GM18505 (cell line): ENCODE measurements at regions not wholly inside any gene's neighbourhood (a gene's known extent, or its start where the extent isn't known, plus 50 kb on each side); places are given as distances from the start of the nearest gene placed in this dataset.

Source experiments
- ATAC-seq: cut with Tn5 transposase; IDR thresholded peaks from one replicate; pipeline ENCODE4 v1.9.1; 2021; ENCODE audit not compliant: unreplicated experiment
- POLR2A ChIP-seq: IDR thresholded peaks from 4 replicates; pipeline ENCODE4 v1.6.1; 2011; ENCODE audit warnings: borderline replicate concordance; ENCODE audit not compliant: insufficient read depth, insufficient read length; ENCODE audit errors: extremely low read depth

GRCh38 chr10:62895063-62895462 is 78.9 kb upstream of the EGR2 start:
- no peak for ATAC-seq
- no peak for TF ChIP-seq POLR2A

- ATAC-seq = no peak
- no peak for TF ChIP-seq POLR2A
Measured at GRCh38 chr10:62894156-62894555, 78.0 kb upstream of the EGR2 start.

DNA sequence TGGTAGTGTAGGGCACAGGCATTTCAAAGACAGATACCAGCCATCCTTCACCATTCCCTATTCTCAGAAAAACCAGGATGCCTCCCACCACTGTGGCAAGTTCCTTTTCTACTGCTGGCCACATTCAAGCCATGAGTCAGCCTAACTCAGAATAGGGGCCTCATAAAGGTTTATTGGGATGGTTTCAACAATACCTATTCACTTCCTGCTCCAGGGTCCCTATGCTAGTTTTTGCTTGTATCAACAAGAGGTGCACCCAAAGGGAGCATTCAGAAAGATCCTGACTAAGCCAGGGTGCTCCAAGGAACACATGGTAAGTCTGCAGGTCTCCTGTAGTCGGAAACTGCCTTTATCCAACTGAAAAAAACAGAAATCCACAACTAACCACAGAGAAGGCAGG is 76.9 kb upstream of the EGR2 start:
- no peak for TF ChIP-seq POLR2A
- no peak for ATAC-seq

DNA sequence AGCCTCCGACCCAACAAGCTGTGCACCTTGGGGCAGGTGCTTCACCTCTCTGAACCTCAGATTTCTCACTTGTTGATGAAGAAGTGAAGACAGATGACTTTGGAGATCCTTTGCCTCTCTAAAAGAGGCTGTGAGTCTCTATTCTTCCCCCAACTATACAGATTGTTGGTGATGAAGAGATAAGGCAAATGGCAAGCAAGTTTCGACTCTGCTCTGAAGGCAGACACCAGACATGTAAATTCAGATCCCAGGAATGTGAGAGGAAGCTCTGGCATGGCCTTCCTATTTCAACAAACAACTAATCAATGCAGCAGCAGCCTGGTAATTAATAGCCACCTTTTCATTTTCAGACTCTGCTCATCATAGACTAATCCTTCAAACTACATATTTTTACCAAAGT is 74.2 kb upstream of the EGR2 start:
- no peak for TF ChIP-seq POLR2A
- ATAC-seq = no peak

- ATAC-seq = no peak
- TF ChIP-seq POLR2A = no peak
Measured at GRCh38 chr10:62887642-62888041, 71.5 kb upstream of the EGR2 start.

GRCh38 chr10:62885684-62886461 is 69.7 kb upstream of the EGR2 start:
- no peak for ATAC-seq
- TF ChIP-seq POLR2A = no peak

DNA sequence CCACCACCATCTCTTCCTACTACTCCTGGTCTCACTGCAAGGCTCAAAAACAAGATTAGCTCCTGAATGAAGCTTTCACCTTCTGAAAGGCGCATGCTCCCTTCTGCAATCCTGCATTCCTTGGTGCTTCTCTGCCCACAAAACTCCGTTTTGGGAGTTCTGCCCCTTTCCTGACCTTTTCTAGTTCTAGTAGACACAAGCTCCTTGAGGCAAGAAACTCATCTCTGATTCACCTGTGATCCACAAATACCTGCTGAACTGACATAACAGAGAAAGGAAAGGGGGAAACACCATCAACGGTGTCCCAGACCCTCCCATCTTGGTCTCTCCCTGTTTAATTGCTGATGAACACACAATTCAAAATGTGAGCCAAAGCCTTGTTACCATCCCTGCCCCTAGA is 64.0 kb upstream of the EGR2 start:
- TF ChIP-seq POLR2A = no peak
- ATAC-seq = no peak

DNA sequence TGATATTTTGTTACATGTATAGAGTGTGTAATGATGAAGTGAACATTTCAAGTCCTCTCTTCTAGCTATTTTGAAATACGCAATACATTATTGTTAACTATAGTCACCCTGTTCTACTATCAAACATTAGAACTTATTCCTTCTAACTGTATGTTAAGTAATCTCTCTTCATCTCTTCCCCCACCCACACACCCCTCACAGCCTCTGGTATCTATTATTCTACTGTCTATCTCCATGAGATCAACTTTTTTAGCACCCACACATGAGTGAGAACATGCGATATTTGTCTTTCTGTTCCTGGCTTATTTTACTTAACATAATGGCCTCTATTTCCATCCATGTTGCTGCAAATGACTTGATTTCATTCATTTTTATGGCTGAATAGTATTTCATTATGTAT is 57.7 kb upstream of the EGR2 start:
- no peak for ATAC-seq
- TF ChIP-seq POLR2A = no peak

DNA sequence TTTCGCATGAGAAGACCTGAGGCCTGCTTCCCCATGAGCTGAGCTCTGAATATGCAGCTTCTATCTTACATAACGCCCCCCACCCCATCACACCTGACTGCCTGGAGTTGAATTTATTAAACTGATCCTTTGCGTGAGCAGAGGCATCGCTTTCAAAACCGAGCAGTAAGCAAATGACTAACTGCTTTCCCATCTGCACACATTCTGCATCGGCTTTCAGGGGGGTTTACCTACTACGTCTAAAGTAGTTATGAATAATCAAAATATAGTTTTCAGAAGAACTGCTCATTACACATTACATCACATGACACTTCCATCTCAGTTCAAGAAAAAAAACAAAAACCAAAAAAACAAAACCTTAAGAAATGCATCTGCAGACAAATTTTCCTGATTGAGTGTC is 54.7 kb upstream of the EGR2 start:
- TF ChIP-seq POLR2A = no peak
- no peak for ATAC-seq

DNA sequence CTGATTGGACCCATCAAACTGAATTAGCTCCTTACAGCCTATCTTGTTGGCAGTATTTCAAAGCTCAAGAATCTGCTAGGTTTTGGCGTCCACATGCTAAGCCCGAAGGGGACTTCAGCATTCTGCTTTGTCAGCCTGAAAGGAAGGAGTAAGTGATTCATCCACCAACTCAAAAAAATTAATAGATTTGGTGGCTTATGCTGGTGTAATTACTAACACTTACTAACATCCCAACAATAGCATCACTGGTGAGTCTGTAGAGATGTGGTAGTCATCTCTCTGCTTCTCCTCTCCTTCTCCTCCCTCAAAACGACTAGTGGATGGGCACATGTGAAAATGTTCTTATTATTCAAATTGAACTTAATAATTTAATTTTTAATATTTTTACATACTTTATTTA is 53.8 kb upstream of the EGR2 start:
- no peak for ATAC-seq
- no peak for TF ChIP-seq POLR2A

GRCh38 chr10:62866941-62867340 is 50.8 kb upstream of the EGR2 start:
- TF ChIP-seq POLR2A = no peak
- ATAC-seq = no peak

DNA sequence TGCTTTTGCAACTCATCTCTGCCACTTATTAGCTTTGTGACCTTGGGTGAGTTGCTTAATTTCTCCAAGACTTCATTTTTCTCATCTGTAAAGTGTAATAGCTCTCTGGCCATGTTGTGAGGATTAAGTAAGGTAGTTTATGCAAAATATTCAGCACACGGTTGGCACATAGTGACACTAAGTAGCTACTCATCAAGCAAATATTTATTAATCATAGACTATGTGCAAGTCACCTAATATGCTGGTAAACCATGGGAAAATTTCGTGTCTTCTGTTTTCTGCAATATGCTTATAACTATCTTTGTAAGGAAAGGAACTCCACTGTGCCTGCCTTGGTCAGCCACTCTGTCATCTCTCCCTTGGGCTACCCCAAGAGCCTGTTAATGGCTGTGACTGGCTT is 50.3 kb upstream of the EGR2 start:
- no peak for TF ChIP-seq POLR2A
- ATAC-seq = no peak
